Hematopoietic multipotent progenitor cell treated with erythropoietin and hydrocortisone succinate and interleukin-3 and kit ligand, for 8 days (in vitro differentiated cells): ENCODE measurements at regions not wholly inside any gene's neighbourhood (a gene's known extent, or its start where the extent isn't known, plus 50 kb on each side); places are given as distances from the start of the nearest gene placed in this dataset.

Experiments used
- DNase-seq: peaks from one replicate; pipeline ENCODE4 v3.0.0-alpha.2; 2015

GRCh38 chr5:167242701-167243100 is 1048.7 kb upstream of the WWC1 start:
- DNase-seq: no peak

DNA sequence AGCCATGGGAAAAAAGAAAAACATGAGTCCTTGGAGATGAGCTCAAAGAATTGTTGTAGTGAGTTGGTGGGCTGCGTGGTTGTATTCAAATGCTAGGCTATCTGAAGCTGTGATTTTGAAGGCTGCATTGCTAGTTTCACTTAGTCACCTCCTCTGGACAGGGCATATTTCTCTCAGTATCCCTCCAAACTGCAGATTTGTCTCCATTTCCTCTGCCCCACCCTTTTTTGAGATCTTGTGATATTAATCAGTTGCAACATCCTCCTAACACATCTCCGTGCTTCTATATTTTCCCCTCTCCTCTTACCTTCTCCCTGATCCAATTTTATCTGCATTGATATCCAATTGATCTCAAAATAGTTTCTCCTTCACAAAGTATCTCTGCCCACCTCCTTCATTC is 1048.0 kb upstream of the WWC1 start:
- no peak for DNase-seq

GRCh38 chr5:167244583-167244982 is 1046.9 kb upstream of the WWC1 start:
- no peak for DNase-seq

GRCh38 chr5:167245868-167246267 is 1045.6 kb upstream of the WWC1 start:
- DNase-seq: no peak

- no peak for DNase-seq
Observed at GRCh38 chr5:167247816-167248215, 1043.6 kb upstream of the WWC1 start.

DNA sequence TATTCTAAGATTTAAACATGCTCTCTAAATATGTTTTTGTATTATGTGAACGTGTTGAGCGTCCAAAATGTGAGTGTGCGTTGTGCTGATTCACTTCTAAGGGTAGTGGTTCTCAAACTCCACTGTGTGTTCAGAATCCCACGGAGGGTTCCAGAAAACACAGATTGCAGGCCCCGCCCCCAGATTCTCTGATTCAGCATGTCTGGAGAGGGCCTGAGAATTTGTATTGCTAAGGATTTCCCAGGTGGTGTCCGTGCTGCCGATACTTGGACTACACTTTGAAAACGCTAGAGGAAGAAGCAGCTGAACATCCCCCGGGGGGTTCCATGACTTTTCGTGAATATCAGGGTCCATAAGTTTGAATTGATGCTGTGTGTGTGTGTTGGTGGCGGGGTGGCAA is 1043.2 kb upstream of the WWC1 start:
- no peak for DNase-seq

DNA sequence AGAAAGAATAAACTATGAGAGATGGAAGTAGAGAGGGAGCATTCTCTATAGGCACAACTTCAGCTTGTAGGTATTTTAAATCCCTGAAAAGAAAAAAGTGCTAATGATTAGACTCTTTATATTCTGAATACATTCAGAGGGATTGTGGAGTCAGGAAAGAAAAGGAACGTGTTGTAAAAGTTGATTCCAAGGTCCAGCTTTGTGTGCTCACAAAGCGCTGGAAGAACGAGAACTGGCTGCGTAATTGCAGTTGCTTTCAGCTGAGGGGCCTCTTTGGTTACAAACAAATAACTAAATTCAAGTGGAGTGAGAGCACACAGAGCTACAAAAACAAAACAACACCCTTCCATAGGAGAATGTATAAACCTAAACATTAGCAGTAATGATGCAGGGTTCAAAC is 1040.4 kb upstream of the WWC1 start:
- DNase-seq: no peak

DNA sequence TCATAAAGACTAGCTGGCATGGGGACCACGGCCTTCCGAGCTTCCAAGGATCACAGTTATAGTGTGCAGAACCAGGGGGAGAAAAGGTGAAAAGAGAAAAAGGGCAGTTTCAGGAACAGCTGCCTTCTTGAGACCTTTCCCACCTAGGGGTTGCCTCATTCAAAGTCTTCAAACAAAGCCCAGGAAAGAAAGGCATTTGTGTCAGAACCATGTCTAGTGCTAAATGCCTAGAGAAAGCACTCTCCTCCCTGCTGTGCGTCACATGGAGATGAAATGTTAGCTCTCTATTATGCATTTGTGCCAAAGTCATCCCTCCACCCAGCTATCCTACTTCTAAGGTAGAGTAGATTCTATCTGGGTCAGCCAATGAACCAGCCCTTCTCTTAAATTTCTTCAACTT is 1037.3 kb upstream of the WWC1 start:
- no peak for DNase-seq

- no peak for DNase-seq
Observed at GRCh38 chr5:167255926-167256325, 1035.5 kb upstream of the WWC1 start.

DNA sequence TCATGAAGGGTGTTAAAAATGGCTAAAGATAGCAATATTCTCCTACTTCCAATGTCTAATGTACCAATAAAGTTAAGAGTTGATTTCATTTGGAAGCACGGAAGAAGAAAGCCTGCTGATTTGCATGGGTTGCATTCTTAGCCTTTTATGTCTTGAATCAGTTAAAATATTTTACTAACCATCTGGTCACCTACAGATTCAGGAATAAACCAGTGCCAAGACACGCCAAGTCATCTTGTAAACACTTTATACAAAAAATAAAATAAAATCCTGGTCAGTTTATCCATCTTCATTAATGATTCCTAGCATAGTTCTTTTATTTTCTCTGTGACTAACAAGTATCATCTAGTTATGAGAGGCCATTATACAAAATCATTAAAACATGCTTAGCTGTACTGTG is 1031.6 kb upstream of the WWC1 start:
- no peak for DNase-seq

DNA sequence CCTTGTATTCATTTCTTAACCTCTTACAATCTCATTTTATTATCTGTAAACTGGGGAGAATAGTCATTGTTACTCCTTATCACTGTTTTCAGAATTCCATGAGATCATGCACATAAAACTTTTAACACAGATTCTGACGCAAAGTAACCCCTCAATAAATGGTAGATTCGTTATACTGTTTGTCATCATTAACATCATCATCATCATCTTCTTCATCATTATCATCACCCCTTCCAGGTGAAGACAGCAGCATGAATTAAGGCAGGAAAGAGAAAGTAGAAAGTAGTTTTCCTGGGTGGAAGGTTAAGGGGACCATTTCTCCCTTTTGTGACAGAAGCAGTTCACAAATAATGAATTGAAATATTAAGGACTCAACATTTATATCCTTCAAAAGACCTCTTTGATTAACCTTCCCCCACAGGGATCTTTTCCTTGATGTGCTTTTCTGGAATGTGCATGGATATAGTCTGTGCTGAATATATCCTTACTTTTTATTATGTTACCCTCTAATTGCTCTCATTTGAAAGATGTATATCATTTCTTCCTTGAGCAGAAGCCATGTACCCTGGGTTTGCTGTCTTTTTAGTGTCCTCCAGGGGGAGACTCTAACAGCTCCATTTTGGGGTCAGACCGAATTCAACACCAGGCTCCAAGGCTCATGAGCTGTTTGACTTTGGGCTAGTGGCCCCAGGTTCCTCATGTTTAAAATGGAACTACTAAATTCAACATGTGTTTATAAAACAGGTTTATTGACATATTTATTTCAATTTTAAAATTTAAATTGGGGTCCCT is 1029.9 kb upstream of the WWC1 start:
- DNase-seq: peak; percentile 4

GRCh38 chr5:167263185-167263584 is 1028.3 kb upstream of the WWC1 start:
- DNase-seq: no peak

GRCh38 chr5:167264348-167264747 is 1027.1 kb upstream of the WWC1 start:
- no peak for DNase-seq

DNA sequence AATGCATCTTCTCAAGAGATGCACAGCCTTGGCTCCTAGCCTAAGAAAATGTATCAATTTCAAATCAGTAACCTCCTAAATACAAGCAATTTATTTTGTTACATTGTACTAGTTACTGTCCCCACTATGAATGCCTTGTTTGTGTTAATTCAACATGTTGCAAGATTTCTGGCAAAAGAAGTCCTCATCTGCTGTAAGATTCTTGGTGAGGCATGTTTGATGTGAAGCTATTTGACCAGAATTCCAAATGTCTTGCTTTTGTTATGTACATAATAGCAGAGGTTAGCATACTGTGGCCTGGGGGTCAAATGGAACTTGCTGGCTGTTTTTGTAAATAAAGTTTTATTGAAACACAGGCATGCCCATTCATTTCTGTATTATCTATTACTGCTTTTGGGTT is 1023.1 kb upstream of the WWC1 start:
- DNase-seq: no peak

DNA sequence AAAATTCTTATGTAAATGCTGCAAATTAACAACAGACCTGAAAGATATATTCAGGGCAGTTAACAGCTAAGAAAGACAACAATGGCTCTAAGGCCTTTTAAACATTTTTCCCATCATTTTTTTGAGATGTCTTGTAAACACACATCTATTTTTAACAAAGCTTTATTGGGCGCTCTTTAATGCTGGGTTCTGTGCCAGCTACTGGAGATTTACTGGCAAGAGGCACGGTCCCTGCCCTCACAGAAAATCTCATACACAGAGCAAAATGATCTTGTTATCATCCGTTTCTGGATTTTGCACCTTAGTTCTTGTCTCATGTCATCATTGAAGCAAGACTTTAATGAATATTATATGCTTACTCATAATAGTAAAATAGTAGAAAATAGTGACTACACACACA is 1022.3 kb upstream of the WWC1 start:
- DNase-seq: no peak

GRCh38 chr5:167271081-167271480 is 1020.4 kb upstream of the WWC1 start:
- DNase-seq: no peak

- DNase-seq: no peak
Observed at GRCh38 chr5:167271511-167271910, 1019.9 kb upstream of the WWC1 start.

- DNase-seq: no peak
Observed at GRCh38 chr5:167280111-167280510, 1011.3 kb upstream of the WWC1 start.

DNA sequence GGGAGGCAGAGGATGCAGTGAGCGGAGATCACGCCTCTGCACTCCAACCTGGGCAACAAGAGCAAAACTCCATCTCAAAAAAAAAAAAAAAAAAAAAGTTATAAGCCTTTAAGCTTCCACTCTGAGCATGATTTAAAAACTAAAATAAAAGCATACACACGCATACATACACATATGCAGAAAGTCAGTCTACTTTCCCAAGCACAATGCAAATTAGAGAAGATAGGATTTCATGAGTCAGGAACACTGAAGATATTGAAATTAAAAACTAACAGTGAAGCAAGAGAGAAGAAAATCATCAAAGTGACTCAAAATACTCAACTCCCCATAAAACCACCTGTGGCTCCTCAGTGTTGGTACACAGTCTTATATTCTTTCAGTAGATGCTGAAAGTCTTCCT is 1009.5 kb upstream of the WWC1 start:
- DNase-seq: no peak

DNA sequence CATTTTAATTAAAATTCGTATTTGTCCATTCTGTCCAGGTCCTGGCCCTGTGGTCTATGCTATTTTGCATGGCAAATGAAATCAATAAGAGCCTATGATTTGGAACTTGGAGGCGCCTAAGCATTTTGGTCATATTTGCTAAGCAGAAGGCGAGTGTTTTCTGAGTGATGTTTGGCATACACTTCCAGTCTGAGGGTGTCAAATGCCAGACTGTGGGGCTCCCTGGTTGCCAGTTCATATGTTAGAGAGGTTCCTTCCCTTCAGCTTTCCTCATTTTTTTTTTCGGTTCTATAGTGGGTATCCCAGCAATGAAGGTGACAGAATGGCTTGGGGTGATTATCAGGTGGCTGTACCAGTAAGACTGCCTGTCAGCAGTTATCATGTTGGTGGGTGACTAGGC is 1007.8 kb upstream of the WWC1 start:
- DNase-seq: no peak

DNA sequence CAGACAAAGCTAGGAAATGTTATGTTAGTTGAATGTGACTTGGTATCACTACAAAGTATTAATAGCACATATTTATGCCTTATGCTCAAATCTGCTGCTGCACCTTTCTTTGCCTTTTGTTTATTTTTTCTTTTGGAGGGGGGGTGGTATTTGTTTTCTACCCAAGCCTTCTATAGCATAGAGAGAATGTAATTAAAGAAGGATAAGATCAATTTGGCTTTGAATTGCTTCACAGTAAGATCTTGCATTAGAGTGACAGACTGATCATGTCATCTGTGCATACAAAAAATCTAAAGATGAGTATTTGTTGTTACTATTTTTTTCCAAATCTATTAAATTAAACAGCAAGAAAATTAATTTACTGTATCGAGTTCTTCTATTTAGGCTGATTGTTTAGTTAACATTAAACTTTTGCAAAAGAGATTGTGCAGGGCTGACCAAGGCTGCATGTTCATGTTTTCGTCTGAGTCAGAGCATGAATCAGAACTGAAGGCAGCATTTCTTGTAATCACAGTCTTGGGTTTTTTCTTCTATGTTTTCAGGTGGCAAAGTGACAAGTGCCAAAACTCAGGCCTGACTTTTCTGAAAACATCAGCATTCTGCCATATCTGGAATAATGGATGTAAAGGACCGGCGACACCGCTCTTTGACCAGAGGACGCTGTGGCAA is 1007.1 kb upstream of the WWC1 start:
- DNase-seq: no peak

- no peak for DNase-seq
Observed at GRCh38 chr5:167285591-167285990, 1005.9 kb upstream of the WWC1 start.

DNA sequence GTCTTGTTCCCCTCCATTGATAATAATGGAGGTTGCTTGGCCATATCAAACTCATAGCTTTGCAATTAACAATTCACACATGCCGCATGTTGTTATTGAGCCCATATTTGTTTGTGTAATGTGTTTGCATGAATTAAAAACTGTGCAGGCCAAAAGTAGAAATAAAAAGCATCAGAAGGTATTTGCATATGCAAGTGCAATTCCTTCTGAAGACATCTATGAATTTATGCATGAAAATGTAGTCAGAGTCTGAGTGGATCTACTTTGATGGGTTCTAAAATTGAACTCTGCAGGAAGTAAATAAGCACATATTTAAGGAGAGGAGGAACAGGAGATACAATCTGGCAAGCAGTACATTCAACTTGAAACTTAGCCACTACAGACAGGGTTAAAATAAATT is 1004.6 kb upstream of the WWC1 start:
- DNase-seq: no peak

DNA sequence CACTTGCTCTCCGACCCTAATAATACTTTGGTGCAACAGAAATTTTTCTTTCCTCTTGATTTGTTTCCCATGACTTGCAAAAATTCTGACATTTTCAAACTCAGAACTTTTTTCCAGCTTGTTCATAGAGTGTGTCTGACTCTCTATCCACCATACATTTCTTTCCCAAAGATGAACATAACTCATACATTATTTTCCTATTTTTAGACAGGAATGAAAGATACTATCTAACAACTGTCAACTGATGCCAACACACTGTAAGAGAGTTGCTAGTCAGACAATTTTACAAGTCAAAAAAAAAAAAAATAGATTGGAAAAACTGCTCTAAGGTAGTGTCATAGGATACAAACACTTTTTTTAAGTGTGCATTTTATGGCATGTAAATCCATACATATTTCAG is 1001.0 kb upstream of the WWC1 start:
- no peak for DNase-seq
